Activated CD4-positive, alpha-beta T cell treated with anti-CD3 and anti-CD28 coated beads, Interleukin-2, Interleukin-4, amounts not matched to agents 100 ng/mL and 50 ng/mL, durations not matched to agents 16 hours and 8 hours (primary cell): ENCODE measurements at regions not wholly inside any gene's neighbourhood (a gene's known extent, or its start where the extent isn't known, plus 50 kb on each side); places are given as distances from the start of the nearest gene placed in this dataset.

Experiments used
- DNase-seq: peaks from one replicate; pipeline ENCODE4 v3.0.0-alpha.2; 2020; ENCODE audit warnings: low spot score

DNA sequence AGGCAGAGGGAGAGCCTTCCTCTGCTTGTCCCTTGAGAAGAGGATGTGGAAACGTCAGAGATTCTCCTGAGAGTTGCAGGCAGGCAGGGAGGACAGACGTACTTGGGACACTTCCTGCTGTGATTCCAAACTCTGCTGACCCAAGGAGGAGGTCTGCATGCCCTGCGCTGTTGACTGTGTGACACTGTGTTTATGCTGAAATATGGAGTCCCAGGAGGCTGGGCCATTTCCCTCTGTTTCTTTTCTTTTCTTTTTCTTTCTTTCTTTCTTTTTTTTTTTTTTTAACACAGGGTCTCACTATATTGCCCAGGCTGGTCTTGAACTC is 63.5 kb upstream of the BHLHE23 start:
- DNase-seq, result no peak

DNA sequence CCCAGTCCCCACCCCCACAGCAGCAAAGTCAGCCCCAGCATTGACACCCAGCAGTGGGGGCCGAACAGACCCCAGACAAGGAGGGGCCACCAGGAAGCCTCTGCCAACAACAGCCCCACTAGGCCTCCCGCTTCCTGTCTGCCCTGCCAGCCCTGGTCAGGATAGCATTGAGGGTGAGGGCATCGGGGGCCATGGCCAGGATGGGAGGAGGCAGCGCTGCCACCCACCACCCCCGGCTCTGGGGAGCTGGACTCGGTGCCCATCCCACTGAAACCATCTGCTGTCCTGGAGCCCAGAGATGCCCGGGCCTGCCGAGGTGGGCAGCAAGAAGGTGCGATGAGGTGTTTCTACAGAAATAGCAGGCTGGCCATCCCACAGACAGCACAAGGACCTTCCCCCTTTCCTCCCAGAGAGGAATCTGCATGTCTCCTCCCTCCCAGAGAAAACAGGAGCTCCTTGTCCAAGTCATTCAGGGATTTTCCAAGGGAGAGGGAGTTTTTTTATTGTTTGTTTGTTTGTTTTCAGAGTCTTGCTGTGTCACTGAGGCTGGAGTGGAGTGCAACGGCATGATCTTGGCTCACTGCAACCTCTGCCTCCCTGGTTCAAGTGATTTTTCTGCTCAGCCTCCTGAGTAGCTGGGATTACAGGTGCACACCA is 62.1 kb upstream of the BHLHE23 start:
- no peak for DNase-seq

DNA sequence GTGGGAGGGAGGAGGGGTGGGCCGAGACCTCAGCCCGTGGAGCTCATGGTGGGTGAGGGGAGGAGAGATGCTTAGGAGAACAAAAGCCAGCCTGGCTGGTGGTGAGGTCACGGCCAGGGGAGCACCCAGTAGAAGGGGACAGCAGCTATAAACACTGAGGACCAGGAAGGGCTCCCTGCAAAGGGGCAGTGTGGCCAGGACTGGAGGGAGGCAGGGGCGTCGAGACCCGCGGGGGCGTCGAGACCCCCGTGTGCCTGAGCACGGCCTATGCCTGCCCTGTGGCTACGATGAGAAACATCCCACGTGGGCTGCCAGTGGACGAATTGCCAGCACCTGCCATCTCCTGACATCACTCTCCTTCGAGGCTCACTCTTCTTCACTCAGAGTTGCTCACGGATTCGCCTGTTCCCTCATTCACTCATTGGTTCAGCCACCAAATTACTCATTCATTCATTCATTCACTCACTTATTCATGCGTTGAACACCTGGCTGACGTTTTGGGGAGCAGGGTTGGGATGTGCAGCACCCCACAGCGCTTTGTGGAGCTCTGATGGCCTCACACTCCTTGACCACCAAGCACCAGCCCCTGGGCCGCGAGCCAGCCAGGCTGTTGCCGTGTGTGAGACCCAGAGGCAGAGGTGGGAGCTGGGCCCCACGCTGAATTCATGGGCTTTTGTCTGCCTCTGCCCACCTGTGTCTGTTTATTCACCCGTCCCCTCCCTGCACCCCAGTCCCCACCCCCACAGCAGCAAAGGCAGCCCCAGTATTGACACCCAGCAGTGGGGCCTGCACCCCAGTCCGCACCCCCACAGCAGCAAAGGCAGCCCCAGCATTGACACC is 61.2 kb upstream of the BHLHE23 start:
- DNase-seq, result no peak

DNA sequence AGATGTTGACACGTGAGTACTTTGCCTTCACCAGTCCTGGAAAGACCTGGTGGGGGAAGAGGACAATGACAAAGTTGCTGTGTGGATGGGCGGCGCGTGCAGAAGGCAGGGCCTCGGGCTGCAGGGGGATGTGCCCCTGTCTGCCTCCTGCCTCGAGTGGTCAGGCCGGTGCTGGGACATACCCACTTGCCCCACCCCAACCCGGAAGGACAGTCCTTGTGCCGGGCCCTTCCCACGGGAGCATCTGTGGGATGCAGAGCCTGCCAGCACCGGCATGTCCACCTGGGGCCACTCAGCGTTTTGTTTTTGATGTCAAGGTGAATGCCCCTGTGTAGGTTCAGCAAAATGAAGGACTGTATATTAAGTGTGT is 60.5 kb upstream of the BHLHE23 start:
- no peak for DNase-seq

DNA sequence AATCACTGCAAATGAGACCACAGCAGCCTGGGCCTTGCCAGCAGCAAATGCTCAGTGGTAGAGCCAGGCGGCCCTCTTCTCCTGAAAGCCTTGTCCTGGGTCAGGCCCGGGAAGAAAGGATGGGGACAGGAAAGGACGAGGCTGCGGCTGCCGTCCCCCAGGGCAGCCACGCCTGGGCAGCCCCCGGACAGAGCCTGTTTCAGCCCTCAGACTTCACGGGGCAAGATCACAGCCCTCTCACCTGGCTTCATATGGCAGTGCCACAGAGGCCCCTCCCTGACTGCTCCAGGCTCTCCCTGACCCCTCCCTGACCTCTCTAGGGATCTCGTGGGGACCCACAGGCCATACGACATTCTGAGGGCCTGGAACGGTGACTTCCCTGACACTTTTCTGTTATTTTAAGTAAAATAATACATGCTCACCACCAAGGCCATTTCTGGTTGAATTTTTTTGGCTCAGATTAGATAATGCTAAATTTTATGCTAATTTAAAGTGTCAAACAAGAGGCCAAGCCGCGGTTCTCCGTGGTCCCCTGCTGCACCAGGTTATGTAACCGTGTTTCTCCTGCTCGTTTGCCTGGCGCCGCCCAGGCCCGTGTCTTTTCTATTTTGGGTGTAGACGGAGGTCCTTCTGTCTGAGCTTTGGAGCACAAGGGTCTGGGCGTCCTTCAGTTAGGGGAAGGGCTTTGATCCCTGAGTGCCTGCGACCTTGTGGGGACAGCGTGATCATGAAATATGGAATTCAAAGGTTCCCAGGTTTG is 59.9 kb upstream of the BHLHE23 start:
- DNase-seq, result no peak

DNA sequence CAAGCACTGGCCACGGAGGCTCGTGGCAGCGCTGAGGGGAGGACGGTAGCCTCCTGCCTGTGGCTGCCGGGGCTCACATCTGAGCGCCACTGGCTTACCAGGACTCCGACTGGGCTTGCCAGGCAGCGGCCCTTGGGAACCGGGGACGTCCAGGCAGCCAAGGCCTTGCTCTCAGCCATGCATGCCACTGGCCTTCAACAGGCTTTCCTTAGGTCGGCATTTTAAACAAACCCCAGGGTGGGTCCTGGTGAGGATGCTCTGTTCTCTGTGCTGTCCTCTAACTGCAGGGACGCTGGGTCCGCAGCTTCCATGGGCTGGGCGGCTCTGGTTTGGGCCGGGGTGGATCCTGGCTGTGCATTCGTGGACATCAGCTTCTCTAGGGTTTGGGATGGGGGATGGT is 59.1 kb upstream of the BHLHE23 start:
- DNase-seq, result no peak

DNA sequence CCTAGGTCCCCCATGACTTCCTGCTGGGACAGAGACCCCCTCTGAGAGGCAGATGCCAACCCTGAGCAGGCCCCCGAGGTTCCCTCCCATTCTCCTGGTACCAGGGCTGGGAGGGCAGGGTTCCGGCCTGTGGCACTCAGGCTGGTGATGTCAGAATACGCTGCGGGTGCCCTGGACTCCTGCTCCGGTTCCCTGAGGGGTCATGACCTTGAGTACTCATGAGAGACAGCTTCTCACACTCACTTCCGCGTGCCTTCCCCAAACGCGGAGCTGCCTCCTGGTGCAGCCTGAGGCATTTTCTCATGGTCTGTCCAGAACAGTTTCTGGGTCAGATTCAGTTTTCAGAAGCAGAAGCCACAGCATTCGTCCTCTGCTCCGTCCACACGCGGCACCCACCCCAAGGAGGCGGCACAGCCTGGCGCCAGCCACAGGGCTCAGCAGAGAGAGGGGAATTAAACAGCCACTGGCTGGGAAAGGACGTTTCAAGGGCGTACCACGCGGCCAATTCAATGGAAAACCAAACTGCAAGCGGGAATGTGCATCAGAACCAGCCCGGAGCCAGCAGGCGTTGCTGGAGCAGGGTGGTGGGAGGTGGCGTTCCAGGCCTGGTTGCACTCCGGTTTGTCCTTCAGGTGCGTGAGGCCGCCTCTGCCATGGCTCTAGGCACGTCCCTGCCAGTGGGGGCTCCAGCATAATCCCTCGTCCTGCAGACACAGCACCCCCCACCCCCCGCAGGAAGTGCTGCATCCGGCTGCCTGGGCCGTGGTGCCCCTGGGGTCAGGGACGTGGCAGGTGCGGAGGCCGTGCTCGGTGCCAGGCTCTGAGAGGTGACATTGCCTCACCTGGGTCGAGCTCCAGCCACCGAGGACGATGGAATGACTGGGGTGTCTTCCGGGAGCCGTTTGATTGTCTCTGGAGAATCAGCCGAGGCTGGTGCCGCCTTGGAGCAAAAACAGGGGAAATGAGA is 58.3 kb upstream of the BHLHE23 start:
- DNase-seq, result no peak

DNA sequence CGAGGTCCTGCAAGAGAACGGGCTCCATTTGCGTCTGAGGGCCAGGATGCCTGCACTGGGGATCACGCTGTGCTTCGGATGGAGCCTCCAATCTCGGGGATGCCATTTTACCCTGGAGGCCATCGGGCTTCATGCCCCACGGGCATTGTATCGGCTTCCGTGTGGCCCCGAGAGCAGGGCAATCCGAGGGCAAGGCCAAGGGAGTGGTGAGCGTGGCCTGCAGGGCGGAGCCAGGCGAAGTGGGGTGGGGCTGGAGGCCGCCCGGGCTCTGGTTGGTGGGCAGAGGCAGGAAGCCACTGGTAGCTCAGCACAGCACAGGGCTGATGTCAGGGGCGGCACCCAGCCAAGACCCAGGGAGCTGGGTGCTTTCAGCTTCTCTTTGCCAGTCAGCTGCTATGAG is 57.5 kb upstream of the BHLHE23 start:
- DNase-seq, result no peak

DNA sequence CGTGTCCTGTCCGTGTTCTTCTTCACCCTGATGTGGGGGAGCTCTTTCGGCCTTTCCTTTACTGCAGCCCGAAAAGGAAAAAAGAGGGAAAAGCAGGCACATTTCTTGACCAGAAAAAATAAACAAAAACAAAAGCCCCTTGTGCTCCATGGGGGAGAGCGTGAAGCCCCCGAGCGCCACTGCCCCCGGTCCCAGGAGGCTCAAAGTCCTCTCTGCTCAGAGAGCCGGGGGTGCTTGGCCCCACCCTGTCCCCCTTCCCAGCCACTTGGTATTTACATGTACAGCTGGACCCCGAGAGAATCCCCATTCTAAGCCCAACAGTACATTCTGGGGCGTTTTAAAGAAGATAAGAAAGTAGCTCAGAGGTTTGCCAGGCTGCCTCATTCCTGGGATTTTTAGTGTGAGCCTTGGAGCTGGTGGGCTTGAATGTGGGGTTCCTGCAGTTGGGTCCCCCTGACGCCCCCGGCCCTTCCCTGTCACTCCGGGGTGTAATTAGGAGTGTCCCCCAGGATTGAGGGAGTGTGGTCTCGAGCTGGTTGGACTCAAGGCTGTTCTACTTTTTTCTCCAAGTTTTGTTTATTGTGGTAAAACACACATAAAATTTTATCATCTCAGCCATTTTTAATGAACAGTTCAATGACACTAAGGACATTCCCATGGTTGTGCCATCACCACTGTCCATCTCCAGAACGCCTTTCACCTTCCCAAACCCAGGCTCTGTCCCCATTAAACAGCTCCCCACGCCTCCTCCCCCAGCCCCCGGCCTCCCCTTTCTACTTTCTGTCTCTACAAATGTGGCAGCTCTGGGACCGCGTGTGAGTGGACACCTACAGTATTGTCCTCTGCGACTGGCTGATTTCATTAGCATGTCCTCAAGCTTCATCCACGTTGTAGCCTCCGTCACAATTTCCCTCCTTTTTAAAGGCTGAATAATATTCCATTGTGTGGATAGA is 55.7 kb upstream of the BHLHE23 start:
- DNase-seq, result no peak

DNA sequence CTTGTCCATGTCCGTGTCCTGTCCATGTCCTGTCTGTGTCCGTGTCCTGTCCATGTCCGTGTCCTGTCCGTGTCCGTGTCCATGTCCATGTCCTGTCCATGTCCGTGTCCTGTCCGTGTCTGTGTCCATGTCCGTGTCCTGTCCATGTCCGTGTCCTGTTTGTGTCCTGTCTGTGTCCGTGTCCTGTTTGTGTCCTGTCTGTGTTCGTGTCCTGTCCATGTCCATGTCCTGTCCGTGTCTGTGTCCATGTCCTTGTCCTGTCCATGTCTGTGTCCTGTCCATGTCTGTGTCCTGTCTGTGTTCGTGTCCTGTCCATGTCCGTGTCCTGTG is 55.0 kb upstream of the BHLHE23 start:
- DNase-seq, result no peak

DNA sequence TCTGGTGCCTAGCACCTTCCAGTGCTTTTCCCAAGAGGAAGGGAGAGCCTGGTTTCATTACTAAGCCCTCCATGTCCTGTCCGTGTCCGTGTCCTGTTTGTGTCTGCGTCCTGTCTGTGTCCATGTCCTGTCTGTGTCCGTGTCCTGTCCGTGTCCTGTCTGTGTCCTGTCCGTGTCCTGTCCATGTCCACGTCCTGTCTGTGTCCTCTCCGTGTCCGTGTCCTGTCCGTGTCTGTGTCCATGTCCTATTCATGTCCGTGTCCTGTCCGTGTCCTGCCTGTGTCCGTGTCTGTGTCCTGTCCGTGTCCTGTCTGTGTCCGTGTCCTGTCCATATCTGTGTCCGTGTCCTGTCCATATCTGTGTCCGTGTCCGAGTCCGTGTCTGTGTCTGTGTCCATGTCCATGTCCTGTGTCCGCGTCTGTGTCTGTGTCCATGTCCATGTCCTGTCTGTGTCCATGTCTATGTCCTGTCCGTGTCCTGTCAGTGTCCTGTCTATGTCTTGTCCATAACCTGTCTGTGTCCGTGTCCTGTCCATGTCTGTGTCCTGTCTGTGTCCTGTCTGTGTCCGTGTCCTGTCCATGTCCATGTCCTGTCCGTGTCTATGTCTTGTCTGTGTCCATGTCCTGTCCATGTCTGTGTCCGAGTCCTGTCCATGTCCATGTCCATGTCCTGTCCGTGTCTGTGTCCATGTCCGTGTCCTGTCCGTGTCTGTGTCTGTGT is 54.4 kb upstream of the BHLHE23 start:
- no peak for DNase-seq

DNA sequence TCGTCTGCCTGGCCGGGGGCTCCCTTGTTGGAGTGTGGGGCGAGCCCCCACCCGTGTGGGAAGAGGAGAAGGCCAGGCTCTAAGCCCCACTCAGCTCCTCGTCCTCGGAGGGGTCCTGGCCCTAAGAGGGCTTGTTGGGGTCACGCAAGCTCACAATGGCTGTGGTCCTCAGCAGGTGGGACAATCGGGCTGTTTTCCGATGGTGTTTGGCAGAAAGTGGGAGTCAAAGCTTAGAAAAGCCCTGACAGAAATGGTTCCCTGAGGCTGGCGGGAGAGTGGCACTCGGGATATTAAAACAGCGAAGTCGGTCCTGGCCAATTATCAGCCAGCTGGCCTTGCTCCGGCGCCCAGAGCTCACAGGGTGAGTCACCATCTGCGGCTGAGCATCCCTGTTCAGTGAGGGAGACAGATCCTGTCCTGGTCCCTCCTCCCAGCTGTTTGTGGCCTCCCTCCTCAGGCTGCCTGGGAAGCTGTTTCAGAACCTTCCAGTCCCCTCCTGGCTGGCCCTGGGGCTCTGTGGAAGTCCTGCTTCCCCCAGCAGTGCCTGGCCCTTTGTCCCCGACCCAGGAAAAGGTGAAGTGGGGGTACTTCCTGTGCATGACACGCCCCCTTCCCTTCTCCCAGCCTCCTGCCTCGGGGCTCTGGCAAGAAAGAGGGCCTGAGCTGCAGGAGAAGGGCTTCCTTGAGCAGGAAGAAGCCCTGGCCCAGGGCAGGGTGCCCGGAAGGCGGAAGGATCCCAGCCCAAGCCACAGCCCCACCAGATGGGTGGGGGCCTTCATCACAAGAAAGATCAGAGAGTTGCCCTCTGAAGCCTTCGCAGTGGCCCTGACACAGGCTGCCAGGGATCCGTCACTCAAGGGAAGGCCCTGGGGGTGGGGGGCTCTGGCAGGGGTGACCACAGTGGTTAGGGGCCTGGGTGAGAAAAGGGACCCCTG is 53.6 kb upstream of the BHLHE23 start:
- DNase-seq, result no peak

DNA sequence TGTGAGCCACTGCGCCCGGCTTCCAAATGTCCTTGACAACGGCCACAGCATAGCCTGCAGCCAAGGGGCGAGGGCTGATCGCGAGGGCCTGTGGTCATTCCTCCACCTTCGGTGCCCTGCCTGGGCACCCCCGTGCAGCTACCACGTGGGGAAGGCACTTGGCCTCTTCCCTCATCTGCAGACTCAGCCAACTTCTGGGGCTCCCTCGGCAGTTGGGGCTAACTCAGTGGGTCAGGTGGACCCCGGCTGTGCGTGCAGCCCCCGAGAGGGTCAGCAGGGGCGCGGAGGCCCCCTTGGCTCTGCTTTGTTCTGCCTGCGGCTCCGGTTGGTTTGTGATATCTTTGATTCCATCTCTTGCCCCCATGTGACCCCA is 52.9 kb upstream of the BHLHE23 start:
- DNase-seq, result no peak

DNA sequence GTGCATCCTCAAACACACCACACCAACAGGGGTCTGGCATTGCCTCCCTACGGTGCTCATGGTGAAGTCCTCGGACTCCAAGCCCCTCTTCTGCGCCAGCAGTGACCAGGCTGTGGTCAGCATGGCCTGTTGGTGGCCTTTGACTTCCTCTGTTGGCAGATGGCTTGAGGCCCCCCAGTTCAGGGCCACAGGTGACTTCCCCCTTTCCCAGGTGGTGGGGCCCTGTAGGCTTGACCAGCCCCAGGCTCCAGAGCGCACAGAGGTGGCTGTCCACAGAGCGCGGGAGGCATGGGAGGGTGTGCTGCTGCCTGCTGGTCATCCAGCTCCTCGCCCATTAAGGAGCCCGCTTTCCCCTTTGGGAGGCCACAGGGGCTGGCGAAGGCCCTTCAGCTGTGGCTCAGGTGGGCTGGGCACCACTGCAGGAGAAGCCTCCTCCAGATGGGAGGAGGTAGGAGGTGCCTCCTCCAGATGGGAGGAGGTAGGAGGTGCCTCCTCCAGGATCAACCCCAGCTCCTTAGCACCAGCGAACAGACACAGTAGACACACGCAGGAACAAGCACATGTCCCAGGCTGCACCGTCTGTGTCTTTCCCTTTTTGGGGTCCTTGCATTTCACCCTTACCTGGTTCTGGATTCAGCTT is 52.1 kb upstream of the BHLHE23 start:
- DNase-seq, result no peak

DNA sequence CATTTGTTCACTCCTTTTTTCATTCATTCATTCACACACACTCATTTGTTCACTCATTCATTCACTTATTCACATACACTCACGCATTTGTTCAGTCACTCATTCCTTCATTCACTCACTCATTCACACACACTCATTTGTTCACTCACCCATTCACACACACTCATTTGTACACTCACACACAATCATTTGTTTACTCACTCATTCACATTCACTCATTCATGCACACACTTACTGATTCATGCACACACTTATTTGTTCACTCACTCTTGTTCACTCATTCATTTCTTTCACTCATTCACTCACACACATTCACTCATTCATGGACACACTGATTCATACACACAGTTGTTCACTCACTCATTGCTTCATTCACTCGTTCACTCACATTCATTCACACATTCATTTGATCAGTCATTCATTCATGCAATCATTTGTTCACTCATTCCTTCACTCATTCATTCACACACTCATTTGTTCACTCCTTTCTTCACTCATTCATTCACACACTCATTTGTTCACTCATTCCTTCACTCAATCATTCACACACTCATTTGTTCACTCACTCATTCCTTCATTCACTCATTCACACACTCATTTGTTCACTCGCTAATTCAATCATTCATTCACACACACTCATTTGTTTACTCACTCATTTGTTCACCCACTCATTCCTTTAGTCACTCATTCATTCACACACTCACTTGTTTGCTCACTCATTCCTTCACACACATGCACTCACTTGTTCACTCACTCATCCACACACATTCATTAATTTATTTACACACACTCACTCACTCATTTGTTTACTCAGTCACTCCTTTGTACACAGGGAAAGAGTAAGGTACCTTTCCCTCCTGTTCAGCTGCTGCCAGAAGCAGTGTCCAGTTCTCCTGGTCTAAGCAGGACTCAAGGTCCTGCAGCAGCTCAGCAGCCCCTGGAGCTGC is 50.7 kb upstream of the BHLHE23 start:
- no peak for DNase-seq

DNA sequence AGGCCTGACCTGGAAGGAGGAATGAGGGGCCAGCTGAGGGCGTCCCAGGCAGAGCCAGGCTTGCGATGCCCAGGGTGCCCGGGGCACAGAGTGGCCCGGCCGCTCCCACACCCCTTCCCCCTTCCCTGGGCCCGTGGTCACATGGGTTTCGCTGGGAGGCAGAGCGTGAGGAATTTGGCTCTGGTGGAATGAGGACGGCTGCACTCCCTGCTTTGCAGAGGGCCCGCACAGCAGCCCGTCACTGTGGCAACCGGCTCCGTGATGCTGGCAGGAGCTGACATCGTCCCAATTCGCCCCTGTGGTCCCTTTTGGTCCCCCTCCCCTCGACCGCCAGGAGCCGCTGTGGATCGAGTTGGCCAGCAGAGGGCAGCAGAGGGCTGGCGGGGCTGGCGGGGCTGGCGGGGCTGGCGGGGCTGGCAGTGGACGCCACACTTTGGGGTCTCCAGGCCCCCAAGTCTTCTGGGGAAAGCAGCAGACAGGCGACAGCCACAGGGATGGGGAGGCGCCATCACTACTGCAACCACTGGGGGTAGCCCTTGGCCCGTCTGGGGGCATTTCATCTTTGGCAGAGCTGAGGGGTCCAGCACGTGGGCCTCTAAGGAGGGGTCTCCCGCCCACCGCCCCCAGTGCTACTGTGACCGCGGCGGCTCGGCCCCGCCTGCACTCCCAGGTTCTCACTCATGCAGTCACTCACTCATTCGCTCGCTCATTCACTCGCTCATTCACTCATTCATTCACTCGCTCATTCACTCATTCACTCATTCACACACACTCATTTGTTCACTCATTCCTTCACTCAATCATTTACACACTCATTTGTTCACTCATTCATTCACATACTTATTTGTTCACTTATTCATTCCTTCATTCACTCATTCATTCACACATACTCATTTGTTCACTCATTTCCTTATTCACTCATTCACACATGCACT is 49.7 kb upstream of the BHLHE23 start:
- peak; percentile 6 for DNase-seq
